Stimulated activated CD4-positive, alpha-beta T cell treated with anti-CD3 and anti-CD28 coated beads, TNF-alpha, amount 100 ng/mL, for 48 hours (primary cell): ENCODE measurements at regions not wholly inside any gene's neighbourhood (a gene's known extent, or its start where the extent isn't known, plus 50 kb on each side); places are given as distances from the start of the nearest gene placed in this dataset.
"Not testable (repeated sequence)": the region's sequence is repeated elsewhere in the genome, so short reads cannot be mapped to it uniquely, and the experiment has no call there.

Source experiments
- DNase-seq, 3 donors: peaks; one replicate each; pipeline ENCODE4 v3.0.0-alpha.2; 2020; ENCODE audit warnings: low read depth in 3 of 3

DNA sequence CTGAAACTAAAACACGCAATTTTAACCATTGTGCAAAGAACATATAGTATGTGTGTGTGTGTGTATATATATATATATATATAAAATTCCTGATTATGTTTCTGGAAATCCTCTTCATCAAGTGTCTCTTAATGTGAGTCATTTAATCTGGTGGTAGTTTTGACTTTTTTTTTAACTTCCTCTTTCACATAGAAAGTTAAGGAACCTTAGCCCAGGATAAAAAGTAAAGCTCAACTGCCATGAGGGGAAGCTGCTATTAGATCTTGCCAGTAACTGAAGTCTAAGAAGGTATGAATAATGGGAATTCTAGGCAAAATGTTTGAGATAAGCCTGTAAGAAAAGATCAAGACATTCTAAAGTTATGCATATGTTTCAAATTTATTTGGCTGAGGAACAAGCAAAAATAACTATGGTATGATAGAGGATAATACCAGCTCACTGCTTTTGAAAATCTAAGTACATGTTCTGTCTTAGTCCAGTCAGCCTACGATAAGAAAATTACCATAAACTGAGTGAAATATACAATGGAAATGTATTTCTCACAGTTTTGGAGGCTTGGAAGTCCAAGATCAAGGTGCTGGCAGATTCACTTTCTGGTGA lies 757.0 kb downstream of the TRAM1L1 start:
- no peak for DNase-seq

DNA sequence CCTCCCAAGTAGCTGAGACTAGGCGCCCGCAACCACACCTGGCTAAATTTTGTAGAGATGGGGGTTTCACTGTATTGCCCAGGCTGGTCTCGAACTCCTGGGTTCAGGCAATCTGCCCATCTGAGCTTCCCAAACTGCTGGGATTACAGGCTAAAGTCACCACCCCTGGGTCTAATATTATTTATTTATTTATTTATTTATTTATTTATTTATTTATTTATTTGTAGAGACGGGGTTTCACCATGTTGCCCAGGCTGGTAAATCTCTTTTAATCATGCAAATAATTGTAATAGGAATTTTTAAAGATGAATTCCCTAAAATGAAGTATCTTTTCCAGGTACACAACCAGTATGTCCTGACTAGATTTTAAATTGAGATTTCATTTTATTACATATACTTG lies 761.8 kb downstream of the TRAM1L1 start:
- DNase-seq = no peak

DNA sequence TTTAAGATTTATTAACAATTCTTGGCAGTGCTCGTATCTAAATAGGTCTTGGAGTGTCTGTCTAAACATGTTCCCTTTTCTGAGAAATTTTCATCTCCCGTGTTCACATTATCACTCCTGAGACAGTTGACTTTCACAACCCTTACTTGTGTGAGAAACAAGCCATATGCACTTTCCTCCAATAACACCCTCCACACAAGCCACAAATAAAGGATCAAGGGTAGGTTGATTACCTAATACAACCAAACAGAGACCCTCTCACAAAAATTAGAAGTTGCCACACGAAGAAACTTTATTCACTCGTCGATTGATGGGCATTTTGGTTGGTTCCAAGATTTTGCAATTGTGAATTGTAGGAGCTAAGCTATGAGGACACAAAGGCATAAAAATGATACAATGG lies 763.9 kb downstream of the TRAM1L1 start:
- no peak for DNase-seq

DNA sequence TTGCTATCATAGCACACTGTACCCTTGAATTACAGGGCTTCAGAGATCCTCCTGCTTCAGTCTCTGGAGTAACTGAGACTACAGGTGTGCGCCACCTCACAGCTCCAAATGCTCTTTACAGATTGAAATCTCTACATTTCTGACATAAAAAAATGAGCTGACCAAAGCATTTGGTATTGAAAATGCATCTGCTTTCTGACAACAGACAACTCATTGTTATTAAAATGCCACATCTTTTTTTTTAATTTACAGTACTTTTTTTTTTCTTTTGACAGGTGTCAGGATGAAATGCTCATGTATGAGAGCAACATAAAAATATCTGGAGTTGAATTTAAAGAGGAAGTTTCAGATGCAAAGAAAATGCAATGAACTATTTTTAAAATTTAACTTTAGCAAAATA lies 764.5 kb downstream of the TRAM1L1 start:
- DNase-seq = no peak

DNA sequence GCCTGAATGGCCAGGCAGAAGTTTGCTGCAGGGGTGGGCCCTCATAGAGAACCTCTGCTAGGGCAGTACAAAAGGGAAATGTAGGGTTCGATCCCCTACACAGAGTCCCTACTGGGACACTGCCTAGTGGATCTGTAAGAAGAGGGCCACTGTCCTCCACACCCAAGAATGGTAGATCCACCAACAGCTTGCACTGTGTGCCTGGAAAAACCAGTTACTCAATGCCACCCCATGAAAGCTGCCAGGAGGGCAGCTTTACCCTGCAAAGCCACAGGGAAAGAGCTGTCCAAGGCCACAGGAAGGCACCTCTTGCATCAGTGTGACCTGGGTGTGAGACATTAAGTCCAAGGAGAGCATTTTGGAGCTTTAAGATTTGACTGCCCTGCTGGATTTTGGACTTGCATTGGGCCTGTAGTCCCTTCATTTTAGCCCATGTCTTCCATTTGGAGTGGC lies 781.6 kb downstream of the TRAM1L1 start:
- no peak for DNase-seq

DNA sequence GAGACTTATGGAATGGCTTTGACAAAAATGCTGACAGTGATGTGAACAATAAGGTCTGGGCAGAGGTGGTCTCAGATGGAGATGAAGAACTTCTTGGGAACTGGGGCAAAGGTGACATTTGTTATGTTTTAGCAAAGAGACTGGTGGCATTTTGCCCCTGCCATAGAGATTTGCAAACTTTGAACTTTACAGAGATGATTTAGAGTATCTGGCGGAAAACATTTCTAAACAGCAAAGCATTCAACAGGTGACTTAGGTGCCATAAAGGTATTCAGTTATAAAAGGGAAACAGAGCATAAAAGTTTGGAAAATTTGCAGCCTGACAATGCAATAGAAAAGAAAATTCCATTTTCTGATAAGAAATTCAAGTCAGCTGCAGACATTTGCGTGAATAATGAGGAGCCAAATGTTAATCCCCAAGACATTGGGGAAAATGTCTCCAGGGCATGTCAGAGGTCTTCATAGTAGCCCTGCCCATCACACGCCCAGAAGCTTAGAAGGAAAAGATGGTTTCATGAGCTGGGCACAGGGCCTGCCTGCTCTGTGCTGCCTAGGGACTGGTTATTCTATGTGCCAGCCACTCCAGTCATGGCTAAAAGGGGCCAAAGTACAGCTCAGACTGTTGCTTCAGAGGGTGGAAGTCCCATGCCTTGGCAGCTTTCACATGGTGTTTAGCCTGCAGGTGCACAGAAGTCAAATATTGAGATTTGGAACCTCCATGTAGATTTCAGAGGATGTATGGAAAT lies 782.2 kb downstream of the TRAM1L1 start:
- no peak for DNase-seq

DNA sequence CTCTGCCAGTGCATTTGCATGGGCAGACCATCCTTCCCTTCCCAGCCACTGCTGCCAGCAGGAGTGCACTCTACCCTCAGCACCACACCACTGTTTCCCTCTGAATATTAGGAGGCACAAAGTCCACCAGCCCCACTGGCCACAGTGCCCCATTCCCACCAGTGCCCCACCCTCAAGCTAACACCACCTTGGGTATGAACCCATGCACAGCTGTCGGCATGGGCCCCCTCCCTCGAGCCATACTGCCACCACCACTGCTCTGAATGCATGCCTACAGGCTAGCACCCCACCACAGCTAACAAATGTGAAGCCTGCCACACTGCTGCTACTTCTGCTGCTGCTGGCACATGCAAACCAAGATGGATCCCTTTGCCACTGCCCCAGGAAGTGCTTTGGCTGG lies 810.4 kb downstream of the TRAM1L1 start:
- DNase-seq = no peak

DNA sequence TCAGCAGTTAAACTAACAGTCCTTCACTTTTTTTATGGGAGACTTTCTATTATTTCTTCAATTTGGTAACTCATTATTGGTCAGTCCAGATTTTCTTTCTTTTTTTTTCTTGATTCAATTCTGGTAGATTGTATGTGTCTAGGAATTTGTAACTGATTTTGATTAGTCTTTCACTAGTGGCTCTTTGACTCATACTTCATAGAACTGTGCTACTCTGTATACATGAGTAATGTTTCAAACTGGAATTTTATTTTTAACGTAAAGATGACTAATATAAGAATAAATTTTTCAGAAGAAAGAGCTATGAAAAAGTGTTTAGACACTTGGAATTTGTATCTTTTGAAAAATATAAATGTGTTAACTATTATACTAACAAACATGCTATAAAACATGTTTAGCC lies 813.0 kb downstream of the TRAM1L1 start:
- no peak for DNase-seq

DNA sequence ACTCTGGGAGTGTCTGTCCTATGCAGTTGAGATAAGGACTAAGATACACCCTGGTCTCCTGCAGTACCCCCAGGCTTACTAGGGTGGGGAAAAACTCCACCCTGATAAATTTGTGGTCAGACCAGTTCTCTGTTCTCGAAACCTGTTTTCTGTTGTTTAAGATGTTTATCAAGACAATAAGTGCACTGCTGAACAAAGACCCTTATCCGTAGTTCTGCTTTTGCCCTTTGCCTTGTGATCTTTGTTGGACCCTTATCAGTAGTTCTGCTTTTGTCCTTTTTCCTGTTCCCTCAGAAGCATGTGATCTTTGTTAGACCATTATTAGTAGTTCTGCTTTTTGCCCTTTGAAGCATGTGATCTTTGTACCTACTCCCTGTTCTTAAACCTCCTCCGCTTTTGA lies 824.4 kb downstream of the TRAM1L1 start:
- DNase-seq = not testable (repeated sequence)

DNA sequence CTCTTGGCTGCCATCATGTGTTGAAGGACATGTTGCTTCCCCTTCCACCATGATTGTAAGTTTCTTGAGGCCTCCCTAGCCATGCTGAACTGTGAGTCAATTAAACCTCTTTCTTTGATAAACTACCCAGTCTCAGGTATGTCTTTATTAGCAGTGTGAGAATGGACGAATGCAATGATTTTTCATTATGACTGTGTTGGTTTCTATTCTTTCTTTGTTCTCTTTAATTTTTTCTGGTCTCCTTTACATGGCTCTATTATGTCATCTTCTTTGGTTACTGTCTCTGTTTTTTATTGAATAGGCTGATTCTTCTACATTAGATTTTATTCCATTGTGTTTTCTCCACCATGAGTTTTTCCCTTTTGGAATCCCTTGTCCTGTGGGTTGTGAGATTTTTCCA lies 840.6 kb downstream of the TRAM1L1 start:
- DNase-seq = no peak

DNA sequence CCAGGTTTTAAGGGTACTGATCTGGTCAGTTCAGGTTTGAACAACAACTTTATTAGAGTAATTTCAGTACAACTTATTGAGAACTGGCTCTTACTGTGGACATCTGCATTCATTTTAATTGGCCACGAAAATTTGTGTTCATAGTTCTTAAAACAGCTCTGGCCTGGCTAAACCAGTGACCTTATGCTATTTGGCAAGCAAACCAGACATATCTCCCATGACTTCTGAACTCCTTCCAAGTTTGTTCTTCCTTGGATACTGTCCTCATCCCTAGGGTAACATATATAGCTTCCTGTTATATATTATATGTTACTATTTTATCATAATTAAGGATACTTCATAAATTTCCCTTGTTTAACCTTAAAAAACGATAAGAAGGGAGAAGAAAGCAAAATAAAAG lies 841.9 kb downstream of the TRAM1L1 start:
- no peak for DNase-seq

DNA sequence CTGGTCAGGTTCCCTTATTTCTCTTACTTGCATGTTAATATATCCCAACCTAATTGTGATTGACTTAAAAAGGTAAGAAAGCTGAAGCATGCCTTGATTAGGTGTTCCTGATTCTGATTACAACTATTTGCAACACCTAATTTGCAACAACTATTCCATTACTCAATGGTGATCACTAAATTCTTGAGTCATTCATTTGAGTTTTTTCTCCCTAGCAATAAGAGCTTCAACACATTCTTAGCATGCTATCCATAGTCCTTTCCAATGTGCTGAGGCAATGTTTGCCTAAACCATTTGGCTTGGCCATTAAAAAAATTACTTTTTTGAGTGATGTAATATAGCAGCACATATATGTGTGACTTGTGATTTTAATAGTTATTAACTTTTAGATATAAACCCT lies 851.4 kb downstream of the TRAM1L1 start:
- DNase-seq = no peak

DNA sequence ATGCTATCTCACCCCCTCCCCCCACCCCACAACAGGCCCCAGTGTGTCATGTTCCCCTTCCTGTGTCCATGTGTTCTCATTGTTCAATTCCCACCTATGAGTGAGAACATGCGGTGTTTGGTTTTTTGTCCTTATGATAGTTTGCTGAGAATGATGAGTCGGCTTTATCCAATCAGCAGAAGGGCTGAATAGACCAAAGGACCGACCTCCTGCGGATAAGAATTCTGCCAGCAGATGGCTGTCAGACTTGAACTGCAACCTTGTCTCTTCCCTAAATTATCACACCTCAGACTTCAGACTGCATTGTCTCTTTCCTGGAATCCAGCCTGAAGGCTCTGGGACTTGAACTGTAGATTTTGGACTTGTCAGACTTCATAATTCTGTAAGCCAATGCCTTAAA lies 853.4 kb downstream of the TRAM1L1 start:
- DNase-seq = not testable (repeated sequence)

DNA sequence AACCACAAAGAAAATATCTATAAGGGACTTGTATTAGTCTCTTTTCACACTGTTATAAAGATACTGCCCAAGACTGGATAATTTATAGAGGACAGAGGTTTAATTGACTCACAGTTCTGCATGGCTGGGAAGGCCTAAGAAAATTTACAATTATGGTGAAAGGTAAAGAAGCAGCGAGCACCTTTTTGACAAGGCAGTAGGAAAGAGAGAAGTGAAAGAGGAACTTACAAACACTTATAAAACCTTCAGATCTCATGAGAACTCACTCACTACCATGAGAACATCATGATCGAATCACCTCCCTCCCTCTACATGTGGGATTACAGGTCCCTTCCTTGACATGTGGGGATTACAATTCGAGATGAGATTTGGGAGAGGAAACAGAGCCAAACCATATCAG lies 856.0 kb downstream of the TRAM1L1 start:
- DNase-seq = no peak

DNA sequence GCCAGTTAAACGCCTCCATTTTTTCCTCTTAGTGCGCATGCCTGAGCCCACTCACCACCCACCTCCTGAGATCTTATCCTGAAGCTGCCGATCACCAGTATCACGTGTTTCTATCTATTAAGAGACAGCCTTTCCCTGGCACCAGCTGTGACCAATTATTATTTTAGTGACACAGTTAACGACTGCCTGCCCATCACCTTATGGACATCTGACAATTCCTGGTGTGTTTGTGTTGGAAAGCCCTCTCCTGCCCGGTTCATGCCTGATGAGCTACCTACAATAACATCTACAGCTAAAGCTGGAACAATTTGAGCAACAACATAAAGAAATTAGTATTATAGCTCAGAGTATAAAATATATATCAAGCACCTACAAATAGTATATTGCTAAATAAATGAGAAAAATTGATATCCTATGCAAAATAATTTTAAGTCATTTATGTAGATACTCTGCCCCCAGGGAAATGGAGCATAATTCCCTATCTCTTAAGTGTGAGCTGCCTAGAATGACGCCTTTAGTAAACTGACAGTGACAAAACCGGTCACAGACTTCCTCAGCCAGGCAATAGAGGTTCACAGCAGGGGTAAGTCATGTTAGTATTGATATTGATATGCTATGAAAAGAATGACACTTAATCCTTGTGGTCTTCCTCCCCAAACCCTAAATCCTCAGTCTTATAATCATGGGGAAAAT lies 862.2 kb downstream of the TRAM1L1 start:
- DNase-seq = no peak

DNA sequence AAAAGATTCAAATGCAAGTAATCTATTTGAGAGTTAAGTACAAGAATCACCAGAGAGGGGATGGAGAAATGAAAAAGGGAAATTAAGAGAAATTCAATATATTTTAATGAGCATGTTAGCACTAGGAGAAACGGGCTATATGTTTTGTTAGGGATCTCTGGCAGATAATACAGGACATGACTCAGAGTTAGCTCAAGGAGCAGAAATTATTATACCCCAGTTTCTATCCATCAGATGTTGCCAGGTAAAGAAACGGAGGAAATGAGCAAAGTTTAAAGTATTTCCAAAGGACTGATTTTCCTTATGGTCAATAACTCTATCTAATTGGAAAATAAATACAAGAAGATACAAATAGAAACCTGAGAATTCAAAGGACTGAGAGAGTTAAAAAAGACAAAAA lies 867.6 kb downstream of the TRAM1L1 start:
- DNase-seq = no peak

DNA sequence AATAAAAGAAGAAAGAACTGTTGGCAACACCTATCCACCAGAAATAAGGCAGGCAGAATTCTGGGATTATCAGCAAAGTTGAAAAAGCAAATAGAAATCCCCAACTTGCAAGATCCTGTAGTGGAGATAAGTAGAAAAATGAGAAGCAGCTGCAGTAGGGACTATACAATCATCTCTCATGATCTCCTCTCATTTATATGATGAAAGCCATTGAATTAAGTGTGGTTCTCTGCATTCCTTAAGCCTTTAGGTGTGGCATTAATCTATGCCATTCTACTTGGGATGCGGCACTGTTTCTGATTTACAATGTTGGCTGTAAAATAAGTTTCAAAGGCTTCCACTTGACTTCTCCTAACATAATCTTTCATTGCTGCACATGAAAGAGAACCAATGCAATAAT lies 869.8 kb downstream of the TRAM1L1 start:
- DNase-seq = no peak

DNA sequence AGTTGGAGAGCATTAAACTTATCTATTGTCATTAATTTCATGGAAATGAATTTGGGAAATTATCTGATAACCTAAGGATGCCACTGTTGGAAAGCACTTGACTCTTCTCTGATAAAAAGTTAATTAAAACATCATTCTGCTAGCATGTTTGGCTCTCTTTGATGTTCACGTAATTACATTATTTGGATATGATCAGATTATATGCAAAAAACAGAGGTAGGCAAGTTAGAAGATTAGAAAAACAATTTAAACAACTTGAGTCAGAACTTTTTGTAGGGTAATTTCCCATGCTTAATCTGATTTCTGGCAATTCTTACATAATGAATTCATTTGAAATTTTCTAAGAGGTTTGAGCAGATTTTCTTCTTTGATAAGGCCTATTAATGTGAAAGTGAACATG lies 882.9 kb downstream of the TRAM1L1 start:
- no peak for DNase-seq

DNA sequence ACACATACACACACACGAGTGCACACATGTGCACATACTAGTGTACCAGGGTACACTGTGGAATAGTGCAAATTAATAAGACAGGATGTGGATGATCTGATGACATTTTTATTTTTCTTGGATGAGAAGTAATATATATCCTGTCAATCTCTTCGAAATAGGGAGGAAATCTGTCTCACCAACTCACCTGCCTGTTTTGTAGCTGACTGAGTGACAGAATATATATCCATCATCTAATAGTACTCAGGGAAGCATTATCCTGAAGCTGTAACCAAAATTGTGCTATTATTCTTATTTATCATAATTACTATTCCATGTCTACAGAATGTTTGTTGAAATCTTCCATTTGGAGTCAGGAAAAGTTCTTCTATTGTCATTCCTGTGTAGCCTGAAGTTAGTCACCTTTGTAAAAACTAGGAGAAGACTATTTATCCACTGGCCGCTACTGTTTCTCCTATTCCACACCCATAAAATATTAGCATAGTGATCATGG lies 888.0 kb downstream of the TRAM1L1 start:
- no peak for DNase-seq

DNA sequence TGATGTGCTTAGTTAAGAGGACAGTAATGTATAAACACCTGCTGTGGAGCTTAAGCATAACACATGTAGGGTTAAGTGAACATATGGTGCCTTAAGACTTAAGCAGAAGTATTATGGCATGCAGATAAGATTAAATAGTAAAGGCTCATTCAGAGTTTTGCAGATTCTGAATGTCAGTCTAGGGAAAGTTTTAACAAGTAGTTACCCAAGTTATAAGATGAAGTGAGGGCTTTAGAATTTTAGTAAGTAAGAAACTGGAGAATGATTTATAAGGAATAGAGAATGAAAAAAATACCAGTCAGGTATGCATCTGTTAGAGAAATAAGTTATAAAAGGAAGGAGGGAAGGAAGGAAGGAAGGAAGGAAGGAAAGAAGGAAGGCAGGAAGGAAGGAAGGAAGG lies 902.1 kb downstream of the TRAM1L1 start:
- no peak for DNase-seq

DNA sequence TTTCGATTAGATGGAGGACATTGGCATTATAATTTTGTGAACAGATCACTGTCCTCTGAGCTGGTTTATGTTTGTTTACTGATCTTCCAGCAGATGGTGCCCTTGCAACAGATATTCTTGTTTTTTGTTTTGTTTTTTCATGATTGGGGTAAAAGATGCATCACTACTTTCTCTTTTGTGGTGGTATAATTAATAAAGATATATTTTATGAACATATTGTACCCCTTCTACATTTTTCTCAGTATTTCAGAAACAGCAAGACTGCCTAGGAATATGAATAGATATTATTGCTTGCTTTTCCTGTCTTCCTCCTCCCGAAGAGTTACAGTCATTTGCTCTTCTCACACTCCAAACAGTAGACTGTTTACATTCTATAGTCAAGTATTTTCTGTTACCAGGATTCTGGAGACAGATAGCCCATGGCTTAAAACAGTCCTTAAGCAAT lies 905.2 kb downstream of the TRAM1L1 start:
- DNase-seq = no peak

DNA sequence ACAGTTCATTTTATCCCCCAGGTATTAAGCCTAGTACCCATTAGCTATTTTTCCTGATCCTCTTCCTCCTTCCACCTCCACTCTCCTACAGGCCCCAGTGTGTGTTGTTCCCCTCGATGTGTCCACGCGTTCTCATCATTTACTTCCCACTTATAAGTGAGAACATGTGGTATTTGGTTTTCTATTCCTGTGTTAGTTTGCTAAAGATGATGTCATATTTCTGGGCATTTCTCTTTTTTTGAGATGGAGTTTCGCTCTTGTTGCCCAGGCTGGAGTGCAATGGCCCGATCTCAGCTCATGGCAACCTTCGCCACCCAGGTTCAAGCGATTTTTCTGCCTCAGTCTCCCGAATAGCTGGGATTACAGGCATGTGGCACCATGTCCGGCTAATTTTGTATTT lies 934.0 kb downstream of the TRAM1L1 start:
- DNase-seq = not testable (repeated sequence)

DNA sequence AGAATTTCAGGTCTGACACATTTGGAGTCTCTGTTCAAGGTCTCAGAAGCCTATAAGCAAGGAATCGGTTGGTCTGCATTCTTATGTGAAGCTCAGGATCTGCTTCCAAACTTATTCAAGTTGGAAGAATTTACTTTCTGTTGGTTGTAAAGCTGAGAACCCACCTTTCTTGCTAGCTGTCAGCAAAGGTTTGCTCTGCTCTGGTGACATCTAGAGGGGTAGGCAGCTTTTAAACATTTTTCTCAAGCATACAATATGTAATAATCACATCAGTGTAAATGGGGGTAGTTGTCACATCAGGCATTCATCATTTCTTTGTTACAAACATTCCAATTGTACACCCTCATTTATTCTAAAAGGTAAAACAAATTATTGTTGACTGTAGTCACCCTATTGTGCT lies 935.2 kb downstream of the TRAM1L1 start:
- DNase-seq = no peak
